Vagina (tissue), 2 donors: ENCODE measurements at regions not wholly inside any gene's neighbourhood (a gene's known extent, or its start where the extent isn't known, plus 50 kb on each side); places are given as distances from the start of the nearest gene placed in this dataset.

Experiments
- POLR2A ChIP-seq, 2 donors: fragments of 450-650 bp; IDR thresholded peaks; one replicate each; pipeline ENCODE4 v1.6.1; 2017; ENCODE audit warnings: antibody characterized with exemption in 2 of 2, mild to moderate bottlenecking in 2 of 2, moderate library complexity in 2 of 2
- TF ChIP-seq, protein P1 (sequence below), 3 experiments: fragments of 450-650 bp in 2 of 3; fragments of 200-600 bp in 1 of 3; sonication (generic) in 1 of 3; IDR thresholded peaks; one replicate each; pipeline ENCODE4 v1.5.1; 2017 to 2019; ENCODE audit warnings: antibody characterized with exemption in 3 of 3, mild to moderate bottlenecking in 2 of 3, moderate library complexity in 2 of 3

DNA sequence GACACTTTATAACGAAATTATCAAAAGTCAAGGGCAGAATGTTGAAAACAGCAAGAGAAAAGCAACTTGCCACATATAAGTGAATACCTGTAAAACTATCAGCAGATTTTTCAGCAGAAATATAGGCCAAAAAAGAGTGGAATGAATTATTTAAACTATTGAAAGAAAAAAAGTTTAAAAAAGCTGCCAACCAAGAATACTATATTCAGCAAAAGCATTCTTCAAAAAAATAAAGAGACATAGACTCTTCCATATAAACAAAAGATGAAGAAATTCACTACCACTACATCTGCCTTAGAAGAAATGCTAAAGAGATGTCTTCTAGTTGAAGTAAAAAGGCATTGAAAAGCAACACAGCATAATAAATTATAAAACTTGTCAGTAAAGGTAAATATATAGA lies 80.6 kb upstream of the CPNE8 start:
- TF ChIP-seq, protein P1, sequence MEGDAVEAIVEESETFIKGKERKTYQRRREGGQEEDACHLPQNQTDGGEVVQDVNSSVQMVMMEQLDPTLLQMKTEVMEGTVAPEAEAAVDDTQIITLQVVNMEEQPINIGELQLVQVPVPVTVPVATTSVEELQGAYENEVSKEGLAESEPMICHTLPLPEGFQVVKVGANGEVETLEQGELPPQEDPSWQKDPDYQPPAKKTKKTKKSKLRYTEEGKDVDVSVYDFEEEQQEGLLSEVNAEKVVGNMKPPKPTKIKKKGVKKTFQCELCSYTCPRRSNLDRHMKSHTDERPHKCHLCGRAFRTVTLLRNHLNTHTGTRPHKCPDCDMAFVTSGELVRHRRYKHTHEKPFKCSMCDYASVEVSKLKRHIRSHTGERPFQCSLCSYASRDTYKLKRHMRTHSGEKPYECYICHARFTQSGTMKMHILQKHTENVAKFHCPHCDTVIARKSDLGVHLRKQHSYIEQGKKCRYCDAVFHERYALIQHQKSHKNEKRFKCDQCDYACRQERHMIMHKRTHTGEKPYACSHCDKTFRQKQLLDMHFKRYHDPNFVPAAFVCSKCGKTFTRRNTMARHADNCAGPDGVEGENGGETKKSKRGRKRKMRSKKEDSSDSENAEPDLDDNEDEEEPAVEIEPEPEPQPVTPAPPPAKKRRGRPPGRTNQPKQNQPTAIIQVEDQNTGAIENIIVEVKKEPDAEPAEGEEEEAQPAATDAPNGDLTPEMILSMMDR (IDR thresholded peaks at IDR 0.05) = no peak
- TF ChIP-seq POLR2A (IDR thresholded peaks at IDR 0.05) = no peak
